K562 (cell line): ENCODE measurements at regions not wholly inside any gene's neighbourhood (a gene's known extent, or its start where the extent isn't known, plus 50 kb on each side); places are given as distances from the start of the nearest gene placed in this dataset.

Source experiments
- ASH1L ChIP-seq: fragments of 450-650 bp; IDR thresholded peaks from 2 replicates; pipeline ENCODE4 v1.6.1; 2018; ENCODE audit warnings: borderline replicate concordance, mild to moderate bottlenecking, low read depth; ENCODE audit not compliant: partially characterized antibody
- CREB1 ChIP-seq, 2 experiments: sonication (generic) in 1 of 2; formaldehyde crosslinking in 1 of 2; IDR thresholded peaks; 2 replicates each; pipeline versions ENCODE4 v1.6.1 to v1.8.0; 2012 to 2022; ENCODE audit warnings: inconsistent platforms in 1 of 2, mild to moderate bottlenecking in 1 of 2, missing genetic modification reagents in 1 of 2, moderate library complexity in 1 of 2
- HMGXB4 ChIP-seq: sonication (generic); formaldehyde crosslinking; IDR thresholded peaks from 2 replicates; pipeline ENCODE4 v1.8.1; 2023; ENCODE audit warnings: mild to moderate bottlenecking, missing genetic modification reagents
- POLR3G ChIP-seq: IDR thresholded peaks from 2 replicates; pipeline ENCODE4 v1.6.1; 2011; ENCODE audit not compliant: insufficient read length, insufficient replicate concordance; ENCODE audit errors: extremely low read depth
- RAD51 ChIP-seq: fragments of 450-650 bp; IDR thresholded peaks from 2 replicates; pipeline ENCODE4 v1.7.1; 2016; ENCODE audit warnings: low read depth, mild to moderate bottlenecking, borderline replicate concordance
- SETDB1 ChIP-seq: IDR thresholded peaks from one replicate; pipeline ENCODE4 v1.6.1; 2012; ENCODE audit warnings: low read length, control low read depth, inconsistent platforms
- XRCC4 ChIP-seq: IDR thresholded peaks from one replicate; pipeline ENCODE4 v1.6.1; 2011; ENCODE audit not compliant: insufficient read depth, insufficient read length; ENCODE audit errors: extremely low read depth
- ZNF639 ChIP-seq, 2 experiments: fragments of 200-800 bp in 1 of 2; sonication (Bioruptor generic) in 1 of 2; sonication (generic) in 1 of 2; formaldehyde crosslinking in 1 of 2; IDR thresholded peaks in 1 of 2; conservative IDR thresholded peaks in 1 of 2; 2 replicates each; pipeline versions ENCODE4 v1.5.0 to v1.6.1; 2016 to 2020; ENCODE audit warnings: missing compliant biosample characterization in 1 of 2, missing genetic modification characterization in 1 of 2, missing genetic modification reagents in 1 of 2
- ZNF79 ChIP-seq: fragments of 250-450 bp; sonication (Bioruptor Pico); IDR thresholded peaks from 2 replicates; pipeline ENCODE4 v1.4.0; 2020; ENCODE audit warnings: low read depth, mild to moderate bottlenecking, moderate library complexity
- TF ChIP-seq, protein P1 (sequence below): fragments of 250-450 bp; sonication (Bioruptor Pico); IDR thresholded peaks from 2 replicates; pipeline ENCODE4 v1.4.0; 2020
- TF ChIP-seq, protein P2 (sequence below): fragments of 450-650 bp; IDR thresholded peaks from 2 replicates; pipeline ENCODE4 v1.6.1; 2018; ENCODE audit not compliant: partially characterized antibody

DNA sequence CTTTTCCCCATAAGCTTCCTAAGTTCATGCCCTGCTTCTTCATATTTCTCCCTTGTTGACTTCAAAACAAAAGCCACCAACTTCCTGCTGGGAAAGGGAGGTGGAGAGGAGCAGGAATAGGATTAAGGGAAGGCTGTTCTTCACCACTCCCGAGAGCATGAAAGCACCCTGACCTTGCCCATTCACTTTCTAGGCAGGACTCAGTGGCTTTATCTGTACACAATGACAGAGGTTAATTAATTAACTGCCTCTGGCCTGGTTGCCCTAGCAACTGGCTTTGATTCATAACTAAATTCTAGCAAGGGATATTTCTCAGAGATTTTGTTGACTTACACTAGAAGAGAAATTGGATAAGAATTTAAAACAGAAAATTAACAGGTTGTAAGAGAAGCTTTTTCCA lies 396.8 kb downstream of the RPS29 start (continued):
- no peak for TF ChIP-seq ZNF639 (CRISPR knock-in tag; conservative IDR thresholded peaks at IDR 0.05 in 1 of 2, IDR thresholded peaks at IDR 0.05 in 1 of 2)
- no peak for TF ChIP-seq HMGXB4 (CRISPR knock-in tag)
- TF ChIP-seq RAD51, result no peak
- TF ChIP-seq SETDB1, result no peak
- TF ChIP-seq ZNF79 (CRISPR knock-in tag), result no peak
- TF ChIP-seq POLR3G, result no peak
- TF ChIP-seq, protein P1, sequence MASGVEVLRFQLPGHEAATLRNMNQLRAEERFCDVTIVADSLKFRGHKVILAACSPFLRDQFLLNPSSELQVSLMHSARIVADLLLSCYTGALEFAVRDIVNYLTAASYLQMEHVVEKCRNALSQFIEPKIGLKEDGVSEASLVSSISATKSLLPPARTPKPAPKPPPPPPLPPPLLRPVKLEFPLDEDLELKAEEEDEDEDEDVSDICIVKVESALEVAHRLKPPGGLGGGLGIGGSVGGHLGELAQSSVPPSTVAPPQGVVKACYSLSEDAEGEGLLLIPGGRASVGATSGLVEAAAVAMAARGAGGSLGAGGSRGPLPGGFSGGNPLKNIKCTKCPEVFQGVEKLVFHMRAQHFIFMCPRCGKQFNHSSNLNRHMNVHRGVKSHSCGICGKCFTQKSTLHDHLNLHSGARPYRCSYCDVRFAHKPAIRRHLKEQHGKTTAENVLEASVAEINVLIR (CRISPR knock-in tag), result no peak
- TF ChIP-seq, protein P2, sequence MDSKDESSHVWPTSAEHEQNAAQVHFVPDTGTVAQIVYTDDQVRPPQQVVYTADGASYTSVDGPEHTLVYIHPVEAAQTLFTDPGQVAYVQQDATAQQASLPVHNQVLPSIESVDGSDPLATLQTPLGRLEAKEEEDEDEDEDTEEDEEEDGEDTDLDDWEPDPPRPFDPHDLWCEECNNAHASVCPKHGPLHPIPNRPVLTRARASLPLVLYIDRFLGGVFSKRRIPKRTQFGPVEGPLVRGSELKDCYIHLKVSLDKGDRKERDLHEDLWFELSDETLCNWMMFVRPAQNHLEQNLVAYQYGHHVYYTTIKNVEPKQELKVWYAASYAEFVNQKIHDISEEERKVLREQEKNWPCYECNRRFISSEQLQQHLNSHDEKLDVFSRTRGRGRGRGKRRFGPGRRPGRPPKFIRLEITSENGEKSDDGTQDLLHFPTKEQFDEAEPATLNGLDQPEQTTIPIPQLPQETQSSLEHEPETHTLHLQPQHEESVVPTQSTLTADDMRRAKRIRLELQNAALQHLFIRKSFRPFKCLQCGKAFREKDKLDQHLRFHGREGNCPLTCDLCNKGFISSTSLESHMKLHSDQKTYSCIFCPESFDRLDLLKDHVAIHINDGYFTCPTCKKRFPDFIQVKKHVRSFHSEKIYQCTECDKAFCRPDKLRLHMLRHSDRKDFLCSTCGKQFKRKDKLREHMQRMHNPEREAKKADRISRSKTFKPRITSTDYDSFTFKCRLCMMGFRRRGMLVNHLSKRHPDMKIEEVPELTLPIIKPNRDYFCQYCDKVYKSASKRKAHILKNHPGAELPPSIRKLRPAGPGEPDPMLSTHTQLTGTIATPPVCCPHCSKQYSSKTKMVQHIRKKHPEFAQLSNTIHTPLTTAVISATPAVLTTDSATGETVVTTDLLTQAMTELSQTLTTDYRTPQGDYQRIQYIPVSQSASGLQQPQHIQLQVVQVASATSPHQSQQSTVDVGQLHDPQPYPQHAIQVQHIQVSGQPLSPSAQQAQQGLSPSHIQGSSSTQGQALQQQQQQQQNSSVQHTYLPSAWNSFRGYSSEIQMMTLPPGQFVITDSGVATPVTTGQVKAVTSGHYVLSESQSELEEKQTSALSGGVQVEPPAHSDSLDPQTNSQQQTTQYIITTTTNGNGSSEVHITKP, result no peak
- no peak for TF ChIP-seq XRCC4
- TF ChIP-seq CREB1 (IDR thresholded peaks at IDR 0.05), result no peak
- TF ChIP-seq CREB1 (CRISPR knock-in tag; IDR thresholded peaks at IDR 0.05), result no peak
- TF ChIP-seq ASH1L, result no peak
- TF ChIP-seq, all 486 proteins: peak for 0
